PC-3 (cell line): ENCODE measurements at regions not wholly inside any gene's neighbourhood (a gene's known extent, or its start where the extent isn't known, plus 50 kb on each side); places are given as distances from the start of the nearest gene placed in this dataset.

ENCODE experiments used
- ATAC-seq: fragments of 200-7000 bp; cut with Tn5 transposase; 2 replicates; pipeline ENCODE4 v1.9.1; 2020; ENCODE audit warnings: mild to moderate bottlenecking, moderate library complexity
- BruUV-seq: library from RNA; stranded (reverse); fragments of 400-500 nt; replicated peaks from 2 replicates; lab custom pipeline; 2021; lab: Mats Ljungman, UMichigan
- CTCF ChIA-PET: fragments of 300-600 bp; sonication (Branson Sonifier 250); formaldehyde crosslinking; loops from one replicate; lab custom pipeline; 2022; ENCODE audit warnings: antibody characterized with exemption; lab: Charles Lee
- POLR2A ChIA-PET: fragments of 300-600 bp; sonication (Branson Sonifier 250); formaldehyde crosslinking; loops from one replicate; lab custom pipeline; 2022; ENCODE audit warnings: antibody characterized with exemption; ENCODE audit not compliant: unreplicated experiment; lab: Charles Lee
- DNase-seq: peaks from one replicate; pipeline ENCODE4 v3.0.0-alpha.2; 2015
- H2AFZ ChIP-seq: fragments of 300-600 bp; sonication (generic); 2 replicates; pipeline ENCODE4 v1.6.0; 2016; ENCODE audit warnings: antibody characterized with exemption, low read length
- H3F3A ChIP-seq: fragments of 300-600 bp; sonication (generic); one replicate; pipeline ENCODE4 v1.6.0; 2017; ENCODE audit warnings: antibody characterized with exemption, low read length, control low read depth, mild to moderate bottlenecking; ENCODE audit not compliant: unreplicated experiment
- H3K27ac ChIP-seq: fragments of 300-600 bp; sonication (generic); 2 replicates; pipeline ENCODE4 v1.5.1; 2016; ENCODE audit warnings: mild to moderate bottlenecking, low read length
- H3K27me3 ChIP-seq: fragments of 300-600 bp; sonication (generic); 2 replicates; pipeline ENCODE4 v1.6.1; 2016; ENCODE audit warnings: low read length, mixed read lengths
- H3K36me3 ChIP-seq: fragments of 300-600 bp; sonication (generic); 2 replicates; pipeline ENCODE4 v1.6.1; 2016; ENCODE audit warnings: low read depth, mixed run types, low read length, mixed read lengths
- H3K4me1 ChIP-seq: fragments of 300-600 bp; sonication (generic); 2 replicates; pipeline ENCODE4 v1.5.1; 2016; ENCODE audit warnings: low read length; ENCODE audit not compliant: insufficient read depth
- H3K4me2 ChIP-seq: fragments of 300-600 bp; sonication (generic); 2 replicates; pipeline ENCODE4 v1.6.0; 2016; ENCODE audit warnings: low read length
- H3K4me3 ChIP-seq: fragments of 300-600 bp; sonication (generic); 2 replicates; pipeline ENCODE4 v1.5.1; 2016; ENCODE audit warnings: mild to moderate bottlenecking, low read length, mixed read lengths
- H3K79me2 ChIP-seq: fragments of 300-600 bp; sonication (generic); 2 replicates; pipeline ENCODE4 v1.6.1; 2017; ENCODE audit warnings: low read length, mixed read lengths
- H3K9ac ChIP-seq: fragments of 300-600 bp; sonication (generic); 2 replicates; pipeline ENCODE4 v1.6.0; 2016; ENCODE audit warnings: mild to moderate bottlenecking, low read length
- H3K9me2 ChIP-seq: fragments of 300-600 bp; sonication (generic); replicated peaks from 2 replicates; pipeline ENCODE4 v1.6.1; 2016; ENCODE audit warnings: mixed run types, low read length, mixed read lengths
- H3K9me3 ChIP-seq: fragments of 300-600 bp; sonication (generic); 2 replicates; pipeline ENCODE4 v1.6.1; 2016; ENCODE audit warnings: low read length, mixed read lengths
- H4K20me1 ChIP-seq: fragments of 300-600 bp; sonication (generic); 2 replicates; pipeline ENCODE4 v1.6.1; 2016; ENCODE audit warnings: low read length, mixed read lengths
- EZH2 ChIP-seq: fragments of 300-600 bp; sonication (generic); IDR thresholded peaks from one replicate; pipeline ENCODE4 v1.6.1; 2017; ENCODE audit warnings: antibody characterized with exemption, mild to moderate bottlenecking, low read length; ENCODE audit not compliant: unreplicated experiment
- EZH2phosphoT487 ChIP-seq: fragments of 300-600 bp; sonication (generic); IDR thresholded peaks from 2 replicates; pipeline ENCODE4 v1.6.1; 2018; ENCODE audit warnings: mild to moderate bottlenecking, antibody characterized with exemption, low read length, borderline replicate concordance
- intact Hi-C: fragments of 100-400 bp; cut with micrococcal nuclease; formaldehyde crosslinking; loops from 2 replicates; pipeline ENCODE4 v1.9.0; 2023
- TF ChIP-seq, protein P1 (sequence below): fragments of 300-600 bp; sonication (generic); conservative IDR thresholded peaks from 2 replicates; pipeline ENCODE4 v1.5.1; 2017; ENCODE audit warnings: antibody characterized with exemption, low read depth, mild to moderate bottlenecking, low read length

DNA sequence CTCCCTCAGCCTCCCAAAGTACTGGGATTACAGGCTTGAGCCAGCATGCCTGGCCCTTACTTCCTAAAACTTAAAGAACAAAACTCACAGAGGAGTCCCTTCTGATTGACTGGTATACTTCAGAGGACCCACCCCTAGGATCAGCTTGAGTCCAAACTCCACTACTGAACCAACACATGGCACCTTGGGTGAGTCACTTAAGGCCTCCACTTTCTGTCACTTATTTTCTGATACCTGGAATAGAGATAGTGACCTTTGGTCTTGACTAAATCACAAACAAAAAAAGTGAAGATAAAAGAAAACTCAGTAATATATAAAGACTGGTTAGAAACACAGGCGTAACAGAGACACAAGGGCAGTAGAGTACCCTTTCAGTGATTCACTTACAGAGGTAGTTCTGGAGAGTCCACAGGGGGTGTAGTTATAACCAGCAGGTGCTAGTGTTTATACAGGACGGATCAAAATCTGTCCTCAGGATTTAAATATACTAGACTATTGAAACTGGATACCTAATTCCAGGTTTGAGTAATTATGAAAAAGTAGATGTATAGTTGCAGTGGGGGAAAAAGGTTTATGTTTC, 274.3 kb upstream of the ANKRD55 start:
- intact Hi-C loops = no loop called here
- no peak for ATAC-seq
- no peak overlapping the region for H3K4me2 ChIP-seq

DNA sequence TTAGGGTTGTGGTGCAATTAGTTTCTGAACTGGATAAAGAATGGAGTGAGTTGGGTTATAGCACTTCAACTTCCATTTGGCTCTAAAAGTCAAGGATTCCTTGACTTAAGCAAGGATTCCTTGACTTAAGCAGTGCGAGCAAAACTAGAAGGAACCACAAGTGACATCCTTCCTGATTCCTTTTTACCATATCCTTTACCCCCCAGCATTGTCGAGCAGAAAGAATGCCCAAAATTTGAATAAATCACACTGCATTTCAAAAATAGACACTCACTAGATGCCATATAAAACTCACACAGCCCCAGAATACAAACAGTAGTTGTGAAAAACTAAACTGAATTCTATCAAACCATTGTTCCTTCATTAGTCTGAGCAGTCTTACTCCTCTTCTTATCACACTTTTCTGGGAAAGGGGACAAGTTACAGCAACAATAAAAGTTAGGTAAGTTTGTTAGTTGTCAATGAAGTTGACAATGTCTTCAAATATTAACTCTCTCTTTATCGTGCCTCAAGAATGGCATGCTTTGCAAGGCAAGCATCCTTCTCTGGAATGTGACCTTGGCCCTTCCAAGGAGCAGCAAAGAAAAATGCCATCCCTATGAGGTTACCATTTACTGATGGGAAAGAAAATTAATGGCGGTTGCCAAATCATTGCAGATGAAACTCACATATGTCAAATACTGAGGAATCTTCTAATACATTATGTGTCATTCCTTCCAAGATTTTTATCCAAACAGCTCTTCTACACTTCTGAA, 273.3 kb upstream of the ANKRD55 start:
- Histone ChIP-seq H3K27ac (no peak overlapping the region), H3K4me2 (no peak overlapping the region), H3K79me2 (no peaks in the 10 kb centered on the region), H3K36me3 (no peaks in the 10 kb centered on the region), H3K27me3 (no peaks in the 10 kb centered on the region), H4K20me1 (no peaks in the 10 kb centered on the region), H3K4me3 (no peak overlapping the region), H3K9me3 (no peaks in the 10 kb centered on the region), H3K9ac (no peak overlapping the region), H2AFZ (no peak overlapping the region), H3K4me1 (no peaks in the 10 kb centered on the region), H3K9me2 (no peaks in the 10 kb centered on the region), H3F3A (no peaks in the 10 kb centered on the region)
- no peak for ATAC-seq
- intact Hi-C loops = no loop called here
- BruUV-seq = no TSS peak
- CTCF ChIA-PET = no interaction called here
- no peak for DNase-seq
- TF ChIP-seq EZH2 (no peak), EZH2phosphoT487 (no peak)
- TF ChIP-seq, protein P1, sequence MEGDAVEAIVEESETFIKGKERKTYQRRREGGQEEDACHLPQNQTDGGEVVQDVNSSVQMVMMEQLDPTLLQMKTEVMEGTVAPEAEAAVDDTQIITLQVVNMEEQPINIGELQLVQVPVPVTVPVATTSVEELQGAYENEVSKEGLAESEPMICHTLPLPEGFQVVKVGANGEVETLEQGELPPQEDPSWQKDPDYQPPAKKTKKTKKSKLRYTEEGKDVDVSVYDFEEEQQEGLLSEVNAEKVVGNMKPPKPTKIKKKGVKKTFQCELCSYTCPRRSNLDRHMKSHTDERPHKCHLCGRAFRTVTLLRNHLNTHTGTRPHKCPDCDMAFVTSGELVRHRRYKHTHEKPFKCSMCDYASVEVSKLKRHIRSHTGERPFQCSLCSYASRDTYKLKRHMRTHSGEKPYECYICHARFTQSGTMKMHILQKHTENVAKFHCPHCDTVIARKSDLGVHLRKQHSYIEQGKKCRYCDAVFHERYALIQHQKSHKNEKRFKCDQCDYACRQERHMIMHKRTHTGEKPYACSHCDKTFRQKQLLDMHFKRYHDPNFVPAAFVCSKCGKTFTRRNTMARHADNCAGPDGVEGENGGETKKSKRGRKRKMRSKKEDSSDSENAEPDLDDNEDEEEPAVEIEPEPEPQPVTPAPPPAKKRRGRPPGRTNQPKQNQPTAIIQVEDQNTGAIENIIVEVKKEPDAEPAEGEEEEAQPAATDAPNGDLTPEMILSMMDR = no peak
- POLR2A ChIA-PET = no interaction called here

More for the DNA sequence above, 274.3 kb upstream of the ANKRD55 start:
- Histone ChIP-seq H3K9ac (no peak overlapping the region), H3K79me2 (no peaks in the 10 kb centered on the region), H3F3A (no peaks in the 10 kb centered on the region), H3K9me2 (no peaks in the 10 kb centered on the region), H3K4me3 (no peak overlapping the region), H3K27ac (no peak overlapping the region), H3K36me3 (no peaks in the 10 kb centered on the region), H3K9me3 (no peaks in the 10 kb centered on the region), H3K27me3 (no peaks in the 10 kb centered on the region), H3K4me1 (no peaks in the 10 kb centered on the region), H2AFZ (no peak overlapping the region), H4K20me1 (no peaks in the 10 kb centered on the region)
- no TSS peak for BruUV-seq
- no peak for TF ChIP-seq EZH2phosphoT487
- TF ChIP-seq EZH2 = no peak
- TF ChIP-seq, protein P1 = no peak
- DNase-seq = no peak
- ChIA-PET POLR2A (no interaction called here), CTCF (no interaction called here)

DNA sequence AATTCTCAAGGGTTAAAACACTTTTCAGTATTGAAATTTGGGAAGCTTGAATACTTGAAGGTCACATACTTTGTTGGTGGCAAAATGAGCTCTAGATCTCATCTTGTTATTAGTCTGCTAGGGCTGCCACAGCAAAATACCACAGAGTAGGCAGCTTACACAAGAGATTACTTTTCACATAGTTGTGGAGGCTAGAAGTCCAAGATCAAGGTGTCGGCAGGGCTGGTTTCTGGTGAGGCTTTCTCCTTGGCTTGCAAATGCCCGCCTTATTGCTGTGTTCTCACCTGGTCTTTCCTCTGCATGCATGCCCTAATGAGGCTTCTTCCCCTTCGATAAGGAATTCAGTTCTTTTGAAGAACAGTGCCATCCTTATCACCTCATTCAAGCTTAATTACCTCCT, 270.8 kb upstream of the ANKRD55 start:
- Histone ChIP-seq H3K4me3 (no peak overlapping the region), H3K4me1 (no peaks in the 10 kb centered on the region), H3K9ac (no peak overlapping the region), H3K27me3 (no peaks in the 10 kb centered on the region), H3F3A (no peaks in the 10 kb centered on the region), H3K4me2 (no peak overlapping the region), H3K9me3 (no peaks in the 10 kb centered on the region), H3K9me2 (no peaks in the 10 kb centered on the region), H3K27ac (no peak overlapping the region), H3K79me2 (no peaks in the 10 kb centered on the region), H2AFZ (no peak overlapping the region), H3K36me3 (no peaks in the 10 kb centered on the region), H4K20me1 (no peaks in the 10 kb centered on the region)
- DNase-seq (no peak), ATAC-seq (no peak)
- TF ChIP-seq EZH2phosphoT487 (no peak), EZH2 (no peak)
- TF ChIP-seq, protein P1 = no peak
- intact Hi-C loops = no loop called here
- ChIA-PET CTCF (no interaction called here), POLR2A (no interaction called here)
- BruUV-seq = no TSS peak
